ENCODE measurements at regions not wholly inside any gene's neighbourhood (a gene's known extent, or its start where the extent isn't known, plus 50 kb on each side); places are given as distances from the start of the nearest gene placed in this dataset.

GRCh38 chr6:154899824-154900463 lies 95.2 kb upstream of the TIAM2 start:
- ChIA-PET POLR2A (ENCODE audit: partially characterized antibody) (no interaction called here), CTCF (ENCODE audit: partially characterized antibody) (interaction anchor here (0.8 to 1.7 kb wide), 3 partner anchors 26 to 30 kb away, joined by 4 to 5 read pairs (median 5); no protein-coding TSS in a partner anchor)
- H3K56ac ChIP-seq (replicated peaks; ENCODE audit: insufficient read length, low read depth, low read length), result no peak overlapping the region
- no peaks in the 10 kb centered on the region for H3K27me3 ChIP-seq (replicated peaks in 1 of 4; ENCODE audit: control insufficient read depth in 3 of 4, extremely low read depth in 1 of 4, insufficient read depth in 3 of 4, low read length in 3 of 4)
- H3K23me2 ChIP-seq (ENCODE audit: low read depth, low read length), result no peaks in the 10 kb centered on the region
- H4K91ac ChIP-seq (replicated peaks; ENCODE audit: insufficient read length, low read length), result no peak overlapping the region
- H3K14ac ChIP-seq (ENCODE audit: insufficient read length), result no peak overlapping the region
- H4K20me1 ChIP-seq (replicated peaks in 1 of 2; ENCODE audit: control insufficient read depth in 1 of 2, insufficient read depth in 2 of 2, low read length in 2 of 2), result no peaks in the 10 kb centered on the region
- no peak overlapping the region for H3K4me2 ChIP-seq (ENCODE audit: insufficient read depth in 1 of 2, low read depth in 2 of 2, low read length in 2 of 2)
- H2BK15ac ChIP-seq (ENCODE audit: low read length), result no peak overlapping the region
- no peak overlapping the region for H2BK12ac ChIP-seq (ENCODE audit: low read depth, low read length)
- H3K27ac ChIP-seq (ENCODE audit: low read depth, low read length), result no peak overlapping the region; the same call in 1 of the 2 replicates
- H2BK5ac ChIP-seq (ENCODE audit: low read depth, low read length), result no peak overlapping the region
- H3K23ac ChIP-seq (ENCODE audit: insufficient read length), result no peak overlapping the region
- no peak overlapping the region for H4K5ac ChIP-seq (ENCODE audit: insufficient read length, low read depth, low read length)
- H2AFZ ChIP-seq (ENCODE audit: low read length), result no peak overlapping the region
- H3K4ac ChIP-seq (replicated peaks; ENCODE audit: insufficient read length, low read depth, low read length), result no peak overlapping the region
- H3K36me3 ChIP-seq (ENCODE audit: control insufficient read depth in 2 of 4, insufficient read depth in 4 of 4, low read length in 3 of 4), result no peaks in the 10 kb centered on the region; a peak in 1 of 8 replicates
- TF ChIP-seq TCF12 (IDR thresholded peaks at IDR 0.05; ENCODE audit: low read depth, low read length) (no peak), EGR1 (IDR thresholded peaks at IDR 0.05; ENCODE audit: borderline replicate concordance, low read depth, low read length) (no peak)
- no peaks in the 10 kb centered on the region for H3K79me1 ChIP-seq (ENCODE audit: low read depth, low read length)
- H3K18ac ChIP-seq (ENCODE audit: extremely low read depth, low read length), result no peak overlapping the region
- H3K9me3 ChIP-seq (ENCODE audit: insufficient read depth in 2 of 2, low read depth in 1 of 2, low read length in 1 of 2), result no peaks in the 10 kb centered on the region
- no peak overlapping the region for H2AK5ac ChIP-seq (ENCODE audit: low read depth, low read length)
- no peak for DNase-seq (ENCODE audit: low read depth in 1 of 2, low spot score in 2 of 2)
- H3K9ac ChIP-seq (replicated peaks in 1 of 4; ENCODE audit: extremely low read depth in 1 of 4, low read depth in 3 of 4, low read length in 3 of 4), result no peak overlapping the region
- FAIRE-seq, result no peak
- H3K79me2 ChIP-seq (ENCODE audit: control insufficient read depth in 1 of 2, insufficient read depth in 2 of 2, low read length in 2 of 2), result no peaks in the 10 kb centered on the region
- no peak overlapping the region for H4K8ac ChIP-seq (ENCODE audit: extremely low read depth, insufficient read depth, low read length)
- no peak overlapping the region for H3K4me3 ChIP-seq (ENCODE audit: extremely low read depth in 1 of 4, insufficient read depth in 2 of 4, low read depth in 3 of 4, low read length in 4 of 4)
- no peak overlapping the region for H2BK120ac ChIP-seq (replicated peaks; ENCODE audit: low read depth, low read length)
- WGBS, 2 experiments (ENCODE audit: extremely low coverage in 1 of 2, insufficient coverage in 1 of 2, insufficient read length in 1 of 2, insufficient replicate concordance in 2 of 2, low coverage in 1 of 2, low lambda C conversion rate in 2 of 2, missing lambda C conversion rate in 1 of 2), result 85% methylated on average over 10 of the region's 10 CpGs; no CpG with 5 or more reads in 1 of the 2 experiments
- no peak overlapping the region for H2BK20ac ChIP-seq (ENCODE audit: low read length)
- H3K4me1 ChIP-seq (replicated peaks in 1 of 4; ENCODE audit: control insufficient read depth in 3 of 4, insufficient read depth in 4 of 4, low read length in 3 of 4), result peaks cover 0 to 2% (median 0%) of the 10 kb centered on the region in 4 experiments; a peak in 1 of 7 replicates

Measured in H1 (cell line).